ENCODE measurements at regions not wholly inside any gene's neighbourhood (a gene's known extent, or its start where the extent isn't known, plus 50 kb on each side); places are given as distances from the start of the nearest gene placed in this dataset.
A peak's percentile ranks its signal among the peaks of the same experiment; 100 is the strongest.

DNA sequence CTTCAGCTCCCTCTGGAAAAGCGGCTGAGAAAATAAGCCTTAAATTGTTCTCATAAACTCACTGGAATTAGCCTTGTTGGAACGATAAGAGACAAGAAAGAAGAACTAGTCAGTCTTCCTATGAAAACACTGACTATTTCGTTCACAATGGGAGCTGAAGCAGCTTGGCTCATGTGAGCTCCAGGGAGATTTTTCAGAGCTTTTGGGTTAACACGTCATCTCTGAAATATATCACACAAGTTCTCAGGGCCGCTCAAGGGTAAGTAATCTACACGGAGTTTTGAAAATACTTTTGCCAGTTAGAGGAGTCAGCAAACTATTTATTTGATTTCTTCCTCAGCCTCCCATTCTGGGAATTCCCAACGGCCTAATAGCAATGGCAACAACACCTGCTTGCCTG, 316.2 kb upstream of the MGAT5 start:
- H3K4me3 ChIP-seq (ENCODE audit: low read depth, low read length): no peak overlapping the region
- DNase-seq (ENCODE audit: low read depth): peak; percentile 1
- no peak for TF ChIP-seq CTCF (conservative IDR thresholded peaks at IDR 0.05; ENCODE audit: low read depth, low read length)

DNA sequence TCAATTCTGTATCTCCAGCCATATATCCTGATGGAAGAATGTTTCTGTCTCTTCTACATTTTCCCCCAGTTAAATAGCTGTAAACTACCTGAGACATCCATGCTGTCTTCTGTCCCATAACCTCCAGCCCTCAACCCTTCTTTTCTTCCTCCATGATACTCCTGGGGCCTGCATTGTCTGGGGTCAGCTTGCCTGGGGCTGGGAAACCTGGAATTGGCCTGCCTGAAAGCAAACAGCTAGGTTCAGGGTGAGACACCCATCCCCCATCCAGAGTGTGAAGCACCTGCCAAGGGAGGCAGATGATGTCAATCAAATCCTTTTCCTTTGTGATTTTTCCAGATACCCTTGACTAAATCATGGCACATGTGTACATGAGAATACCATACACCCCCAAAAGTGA, 313.7 kb upstream of the MGAT5 start:
- no peak for TF ChIP-seq CTCF (conservative IDR thresholded peaks at IDR 0.05; ENCODE audit: low read depth, low read length)
- H3K4me3 ChIP-seq (ENCODE audit: low read depth, low read length): no peak overlapping the region
- DNase-seq (ENCODE audit: low read depth): no peak

DNA sequence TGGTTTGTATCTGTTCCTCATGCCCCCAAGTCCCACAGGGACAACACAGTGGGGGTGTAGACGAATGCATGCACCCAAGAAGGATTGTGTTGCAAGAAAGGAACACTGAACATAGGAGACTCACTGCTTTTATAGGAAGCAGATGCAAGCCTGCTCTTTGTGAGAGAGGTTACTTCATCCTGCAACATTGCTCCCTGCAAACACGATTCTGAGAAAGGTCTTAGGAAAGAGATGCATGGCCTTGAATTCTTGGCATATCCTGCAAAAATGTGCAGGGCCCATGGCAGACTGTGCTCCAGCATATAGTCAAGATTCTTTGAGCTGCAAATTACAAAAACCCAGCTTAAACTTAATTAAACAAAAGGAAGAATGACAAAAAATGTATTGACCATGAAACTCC, 312.2 kb upstream of the MGAT5 start:
- no peak for TF ChIP-seq CTCF (conservative IDR thresholded peaks at IDR 0.05; ENCODE audit: low read depth, low read length)
- DNase-seq (ENCODE audit: low read depth): no peak
- no peak overlapping the region for H3K4me3 ChIP-seq (ENCODE audit: low read depth, low read length)

- TF ChIP-seq CTCF (conservative IDR thresholded peaks at IDR 0.05; ENCODE audit: low read depth, low read length): no peak
- DNase-seq (ENCODE audit: low read depth): no peak
- H3K4me3 ChIP-seq (ENCODE audit: low read depth, low read length): no peak overlapping the region
Measured at GRCh38 chr2:133942398-133942797, 311.5 kb upstream of the MGAT5 start.

DNA sequence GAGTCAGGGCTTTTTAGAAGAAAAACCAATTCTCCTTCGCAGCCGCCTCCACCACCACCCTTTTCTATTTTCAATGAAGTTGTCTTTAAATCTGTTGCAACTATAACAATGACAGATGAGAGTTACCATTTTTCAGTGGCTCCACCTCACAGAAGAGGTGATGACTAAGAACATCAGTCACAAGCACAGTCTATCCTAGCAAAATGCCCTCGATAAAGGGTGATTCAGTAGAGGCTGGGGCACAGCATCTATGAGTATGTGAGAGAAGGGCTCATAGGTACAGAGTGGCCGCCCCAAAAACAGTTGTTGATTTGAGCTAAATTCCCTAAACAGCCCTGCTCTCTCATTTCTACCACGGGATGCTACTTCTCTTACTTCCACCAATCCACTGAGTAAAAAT, 310.8 kb upstream of the MGAT5 start:
- TF ChIP-seq CTCF (conservative IDR thresholded peaks at IDR 0.05; ENCODE audit: low read depth, low read length): no peak
- no peak for DNase-seq (ENCODE audit: low read depth)
- H3K4me3 ChIP-seq (ENCODE audit: low read depth, low read length): no peak overlapping the region

DNA sequence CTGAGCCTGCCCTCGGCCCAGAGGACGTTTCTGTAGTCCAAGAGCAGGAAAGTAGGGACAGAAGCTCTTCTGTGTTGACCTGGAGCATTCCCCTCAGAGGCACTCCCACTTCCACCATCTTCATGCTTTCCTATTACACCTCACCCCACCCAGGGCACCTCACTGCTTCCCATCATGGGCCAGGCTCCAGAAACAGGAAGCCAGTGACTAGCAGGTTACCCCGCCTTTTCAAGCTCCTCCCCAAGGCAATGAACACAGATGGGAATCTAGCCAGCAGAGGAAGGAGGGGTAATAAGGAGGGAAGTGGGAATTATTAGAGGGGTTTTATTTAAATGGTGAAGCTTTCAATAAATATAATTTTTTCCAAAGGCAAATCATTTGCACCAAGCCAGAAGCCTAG, 308.8 kb upstream of the MGAT5 start:
- DNase-seq (ENCODE audit: low read depth): no peak

More for the DNA sequence above, 308.8 kb upstream of the MGAT5 start:
- TF ChIP-seq CTCF (conservative IDR thresholded peaks at IDR 0.05; ENCODE audit: low read depth, low read length): no peak
- no peak overlapping the region for H3K4me3 ChIP-seq (ENCODE audit: low read depth, low read length)
